ENCODE measurements at regions not wholly inside any gene's neighbourhood (a gene's known extent, or its start where the extent isn't known, plus 50 kb on each side); places are given as distances from the start of the nearest gene placed in this dataset.
A peak's percentile ranks its signal among the peaks of the same experiment; 100 is the strongest.

DNA sequence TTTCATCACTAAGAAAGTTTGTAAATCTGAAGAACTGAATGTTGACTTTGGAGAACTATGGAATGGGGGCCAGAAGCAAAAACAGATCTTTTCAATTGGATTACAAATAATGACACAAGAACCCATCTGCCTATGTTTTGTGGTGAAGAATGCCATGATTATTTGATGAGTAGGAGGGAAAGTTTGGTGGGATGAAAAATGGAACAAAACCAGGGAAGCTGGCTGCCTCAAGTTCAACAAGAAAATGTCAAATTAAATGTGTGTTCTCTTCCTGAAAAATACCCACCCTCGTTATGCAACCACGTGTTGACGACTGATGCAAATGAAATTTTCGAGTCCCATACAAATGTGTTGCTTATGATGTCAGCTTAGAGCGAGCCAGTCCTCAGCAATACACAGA is 208.5 kb downstream of the GPR37 start:
- ATAC-seq (no peak), DNase-seq (no peak), FAIRE-seq (no peak)
- Histone ChIP-seq H3K4me3 (no peak overlapping the region), H3K27ac (no peak overlapping the region), H3K9me3 (no peaks in the 10 kb centered on the region), H3K4me1 (no peaks in the 10 kb centered on the region), H3K27me3 (no peaks in the 10 kb centered on the region), H3K36me3 (no peaks in the 10 kb centered on the region)
- intact Hi-C loops (cut with DNase I): no loop called here
- TF ChIP-seq, protein P1, sequence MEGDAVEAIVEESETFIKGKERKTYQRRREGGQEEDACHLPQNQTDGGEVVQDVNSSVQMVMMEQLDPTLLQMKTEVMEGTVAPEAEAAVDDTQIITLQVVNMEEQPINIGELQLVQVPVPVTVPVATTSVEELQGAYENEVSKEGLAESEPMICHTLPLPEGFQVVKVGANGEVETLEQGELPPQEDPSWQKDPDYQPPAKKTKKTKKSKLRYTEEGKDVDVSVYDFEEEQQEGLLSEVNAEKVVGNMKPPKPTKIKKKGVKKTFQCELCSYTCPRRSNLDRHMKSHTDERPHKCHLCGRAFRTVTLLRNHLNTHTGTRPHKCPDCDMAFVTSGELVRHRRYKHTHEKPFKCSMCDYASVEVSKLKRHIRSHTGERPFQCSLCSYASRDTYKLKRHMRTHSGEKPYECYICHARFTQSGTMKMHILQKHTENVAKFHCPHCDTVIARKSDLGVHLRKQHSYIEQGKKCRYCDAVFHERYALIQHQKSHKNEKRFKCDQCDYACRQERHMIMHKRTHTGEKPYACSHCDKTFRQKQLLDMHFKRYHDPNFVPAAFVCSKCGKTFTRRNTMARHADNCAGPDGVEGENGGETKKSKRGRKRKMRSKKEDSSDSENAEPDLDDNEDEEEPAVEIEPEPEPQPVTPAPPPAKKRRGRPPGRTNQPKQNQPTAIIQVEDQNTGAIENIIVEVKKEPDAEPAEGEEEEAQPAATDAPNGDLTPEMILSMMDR (IDR thresholded peaks at IDR 0.05): no peak
- WGBS, 2 donors: 53 to 62% methylated on average over 5 of the region's 5 CpGs

DNA sequence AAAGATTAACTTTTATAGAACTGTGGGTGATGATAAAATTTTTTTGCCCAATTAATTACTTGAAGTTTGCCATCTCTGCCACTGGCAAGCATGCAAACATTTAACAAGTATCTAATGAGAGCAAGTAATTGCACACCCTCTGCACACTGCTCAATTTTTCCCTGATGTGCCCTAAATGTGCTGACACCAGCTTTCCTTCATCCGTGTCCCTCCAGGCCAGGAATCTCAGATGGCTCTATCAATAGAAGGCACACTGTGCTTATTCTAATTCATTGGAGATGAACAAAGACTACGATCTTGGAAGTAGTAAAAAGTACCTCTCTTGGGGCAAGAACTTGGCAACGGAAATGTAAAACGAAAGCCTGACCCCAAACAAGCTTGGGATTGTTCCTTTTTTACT is 212.1 kb downstream of the GPR37 start:
- intact Hi-C loops (cut with DNase I): no loop called here
- Histone ChIP-seq H3K27ac (no peak overlapping the region), H3K36me3 (no peaks in the 10 kb centered on the region), H3K27me3 (no peaks in the 10 kb centered on the region), H3K4me3 (no peak overlapping the region), H3K4me1 (no peaks in the 10 kb centered on the region), H3K9me3 (no peaks in the 10 kb centered on the region)
- TF ChIP-seq, protein P1 (IDR thresholded peaks at IDR 0.05): no peak
- DNase-seq: no peak
- FAIRE-seq: no peak
- peak in 2 of 4 donors; percentile 18 to 38 for ATAC-seq
- WGBS, 2 donors: 25 to 34% methylated on average over 4 of the region's 4 CpGs

DNA sequence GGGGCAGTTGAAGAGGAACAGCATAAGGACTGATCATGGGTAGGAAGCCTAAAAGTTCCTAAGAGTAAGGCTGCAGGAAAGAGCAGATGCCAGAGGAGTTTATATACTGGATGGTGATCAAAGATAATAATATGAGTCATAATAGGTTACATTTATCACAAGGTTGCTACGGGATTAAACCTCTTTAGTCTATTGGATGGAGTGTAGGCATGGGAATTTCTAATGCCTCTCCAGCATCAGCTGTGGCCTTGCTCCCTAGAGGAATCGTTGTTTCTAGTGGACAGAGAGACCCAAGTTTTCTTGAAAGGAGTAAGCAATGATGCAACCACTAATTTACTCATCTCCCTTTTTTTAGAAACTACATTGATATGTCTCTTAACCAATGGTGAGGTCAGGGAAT is 213.4 kb downstream of the GPR37 start:
- Histone ChIP-seq H3K27me3 (no peaks in the 10 kb centered on the region), H3K27ac (no peak overlapping the region), H3K4me3 (no peak overlapping the region), H3K4me1 (no peaks in the 10 kb centered on the region), H3K36me3 (no peaks in the 10 kb centered on the region), H3K9me3 (no peaks in the 10 kb centered on the region)
- ATAC-seq (no peak), DNase-seq (no peak), FAIRE-seq (no peak)
- intact Hi-C loops (cut with DNase I): no loop called here
- WGBS, 2 donors: 56 to 71% methylated on average over 2 of the region's 2 CpGs
- TF ChIP-seq, protein P1 (IDR thresholded peaks at IDR 0.05): no peak

DNA sequence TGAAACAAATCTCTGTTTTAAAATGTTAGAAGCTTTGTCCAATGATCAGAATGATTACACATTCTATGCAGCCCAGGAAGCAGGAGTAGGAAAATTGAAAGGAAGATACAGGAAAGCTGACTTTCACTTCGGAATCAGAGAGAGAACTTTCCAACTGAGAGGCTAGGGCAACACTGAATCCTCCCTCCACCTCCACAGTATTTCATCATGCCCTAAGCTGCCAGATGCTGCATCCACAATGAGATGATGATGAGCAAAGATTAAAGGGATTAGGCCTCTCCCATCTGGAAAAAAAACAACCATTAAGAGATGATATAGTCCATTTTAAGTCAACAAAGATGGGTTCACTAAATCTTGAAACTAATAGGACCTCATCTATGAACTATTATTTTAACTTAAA is 215.6 kb downstream of the GPR37 start:
- Histone ChIP-seq H3K27me3 (no peaks in the 10 kb centered on the region), H3K36me3 (no peaks in the 10 kb centered on the region), H3K9me3 (no peaks in the 10 kb centered on the region), H3K4me1 (no peaks in the 10 kb centered on the region), H3K4me3 (no peak overlapping the region), H3K27ac (no peak overlapping the region)
- ATAC-seq: no peak
- FAIRE-seq: no peak
- 48 to 81% methylated on average over 1 of the region's 1 CpG for whole genome bisulfite sequencing, 2 donors
- TF ChIP-seq, protein P1 (IDR thresholded peaks at IDR 0.05): no peak
- intact Hi-C loops (cut with DNase I): no loop called here
- DNase-seq: no peak

DNA sequence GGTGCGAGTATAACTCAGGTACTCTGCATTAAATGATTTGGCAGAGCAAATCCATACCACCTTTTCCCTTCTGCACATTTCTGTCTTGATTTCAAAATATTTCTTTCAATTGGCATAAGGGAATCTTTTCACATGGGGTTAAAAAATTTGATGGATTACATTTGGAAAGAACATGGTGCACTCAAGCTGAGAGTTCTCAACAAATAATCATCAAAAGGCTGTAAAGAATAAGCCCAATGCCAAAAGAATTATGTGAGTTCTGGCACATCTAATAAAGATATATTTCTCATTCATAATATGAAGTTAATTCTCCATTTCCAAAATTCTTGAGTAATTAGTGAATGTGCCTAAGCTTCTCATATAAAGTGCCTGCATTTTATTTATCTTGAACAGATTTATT is 223.1 kb downstream of the GPR37 start:
- Histone ChIP-seq H3K9me3 (no peaks in the 10 kb centered on the region), H3K4me1 (no peaks in the 10 kb centered on the region), H3K27me3 (no peaks in the 10 kb centered on the region), H3K36me3 (no peaks in the 10 kb centered on the region), H3K4me3 (no peak overlapping the region), H3K27ac (no peak overlapping the region)
- intact Hi-C loops (cut with DNase I): no loop called here
- TF ChIP-seq, protein P1 (IDR thresholded peaks at IDR 0.05): no peak
- FAIRE-seq: no peak
- DNase-seq: no peak
- 70 to 78% methylated on average over 1 of the region's 1 CpG for WGBS, 2 donors
- no peak for ATAC-seq

Measured in pancreas (tissue), 10 donors.